ENCODE measurements at regions not wholly inside any gene's neighbourhood (a gene's known extent, or its start where the extent isn't known, plus 50 kb on each side); places are given as distances from the start of the nearest gene placed in this dataset.

- TF ChIP-seq CTCF (conservative IDR thresholded peaks at IDR 0.05; ENCODE audit: low read length) (no peak), EZH2phosphoT487 (IDR thresholded peaks at IDR 0.05; ENCODE audit: borderline replicate concordance, low read depth, low read length) (no peak)
Observed at GRCh38 chr20:11409561-11409960, 508.1 kb upstream of the BTBD3 start.
